PC-3 (cell line): ENCODE measurements at regions not wholly inside any gene's neighbourhood (a gene's known extent, or its start where the extent isn't known, plus 50 kb on each side); places are given as distances from the start of the nearest gene placed in this dataset.
A peak's percentile ranks its signal among the peaks of the same experiment; 100 is the strongest.

Source experiments
- ATAC-seq: fragments of 200-7000 bp; cut with Tn5 transposase; 2 replicates; pipeline ENCODE4 v1.9.1; 2020; ENCODE audit warnings: mild to moderate bottlenecking, moderate library complexity
- BruUV-seq: library from RNA; stranded (reverse); fragments of 400-500 nt; replicated peaks from 2 replicates; lab custom pipeline; 2021; lab: Mats Ljungman, UMichigan
- CTCF ChIA-PET: fragments of 300-600 bp; sonication (Branson Sonifier 250); formaldehyde crosslinking; loops from one replicate; lab custom pipeline; 2022; ENCODE audit warnings: antibody characterized with exemption; lab: Charles Lee
- POLR2A ChIA-PET: fragments of 300-600 bp; sonication (Branson Sonifier 250); formaldehyde crosslinking; loops from one replicate; lab custom pipeline; 2022; ENCODE audit warnings: antibody characterized with exemption; ENCODE audit not compliant: unreplicated experiment; lab: Charles Lee
- DNase-seq: peaks from one replicate; pipeline ENCODE4 v3.0.0-alpha.2; 2015
- H2AFZ ChIP-seq: fragments of 300-600 bp; sonication (generic); 2 replicates; pipeline ENCODE4 v1.6.0; 2016; ENCODE audit warnings: antibody characterized with exemption, low read length
- H3F3A ChIP-seq: fragments of 300-600 bp; sonication (generic); one replicate; pipeline ENCODE4 v1.6.0; 2017; ENCODE audit warnings: antibody characterized with exemption, low read length, control low read depth, mild to moderate bottlenecking; ENCODE audit not compliant: unreplicated experiment
- H3K27ac ChIP-seq: fragments of 300-600 bp; sonication (generic); 2 replicates; pipeline ENCODE4 v1.5.1; 2016; ENCODE audit warnings: mild to moderate bottlenecking, low read length
- H3K27me3 ChIP-seq: fragments of 300-600 bp; sonication (generic); 2 replicates; pipeline ENCODE4 v1.6.1; 2016; ENCODE audit warnings: low read length, mixed read lengths
- H3K36me3 ChIP-seq: fragments of 300-600 bp; sonication (generic); 2 replicates; pipeline ENCODE4 v1.6.1; 2016; ENCODE audit warnings: low read depth, mixed run types, low read length, mixed read lengths
- H3K4me1 ChIP-seq: fragments of 300-600 bp; sonication (generic); 2 replicates; pipeline ENCODE4 v1.5.1; 2016; ENCODE audit warnings: low read length; ENCODE audit not compliant: insufficient read depth
- H3K4me2 ChIP-seq: fragments of 300-600 bp; sonication (generic); 2 replicates; pipeline ENCODE4 v1.6.0; 2016; ENCODE audit warnings: low read length
- H3K4me3 ChIP-seq: fragments of 300-600 bp; sonication (generic); 2 replicates; pipeline ENCODE4 v1.5.1; 2016; ENCODE audit warnings: mild to moderate bottlenecking, low read length, mixed read lengths
- H3K79me2 ChIP-seq: fragments of 300-600 bp; sonication (generic); 2 replicates; pipeline ENCODE4 v1.6.1; 2017; ENCODE audit warnings: low read length, mixed read lengths
- H3K9ac ChIP-seq: fragments of 300-600 bp; sonication (generic); 2 replicates; pipeline ENCODE4 v1.6.0; 2016; ENCODE audit warnings: mild to moderate bottlenecking, low read length
- H3K9me2 ChIP-seq: fragments of 300-600 bp; sonication (generic); replicated peaks from 2 replicates; pipeline ENCODE4 v1.6.1; 2016; ENCODE audit warnings: mixed run types, low read length, mixed read lengths
- H3K9me3 ChIP-seq: fragments of 300-600 bp; sonication (generic); 2 replicates; pipeline ENCODE4 v1.6.1; 2016; ENCODE audit warnings: low read length, mixed read lengths
- H4K20me1 ChIP-seq: fragments of 300-600 bp; sonication (generic); 2 replicates; pipeline ENCODE4 v1.6.1; 2016; ENCODE audit warnings: low read length, mixed read lengths
- EZH2 ChIP-seq: fragments of 300-600 bp; sonication (generic); IDR thresholded peaks from one replicate; pipeline ENCODE4 v1.6.1; 2017; ENCODE audit warnings: antibody characterized with exemption, mild to moderate bottlenecking, low read length; ENCODE audit not compliant: unreplicated experiment
- EZH2phosphoT487 ChIP-seq: fragments of 300-600 bp; sonication (generic); IDR thresholded peaks from 2 replicates; pipeline ENCODE4 v1.6.1; 2018; ENCODE audit warnings: mild to moderate bottlenecking, antibody characterized with exemption, low read length, borderline replicate concordance
- intact Hi-C: fragments of 100-400 bp; cut with micrococcal nuclease; formaldehyde crosslinking; loops from 2 replicates; pipeline ENCODE4 v1.9.0; 2023
- TF ChIP-seq, protein P1 (sequence below): fragments of 300-600 bp; sonication (generic); conservative IDR thresholded peaks from 2 replicates; pipeline ENCODE4 v1.5.1; 2017; ENCODE audit warnings: antibody characterized with exemption, low read depth, mild to moderate bottlenecking, low read length

DNA sequence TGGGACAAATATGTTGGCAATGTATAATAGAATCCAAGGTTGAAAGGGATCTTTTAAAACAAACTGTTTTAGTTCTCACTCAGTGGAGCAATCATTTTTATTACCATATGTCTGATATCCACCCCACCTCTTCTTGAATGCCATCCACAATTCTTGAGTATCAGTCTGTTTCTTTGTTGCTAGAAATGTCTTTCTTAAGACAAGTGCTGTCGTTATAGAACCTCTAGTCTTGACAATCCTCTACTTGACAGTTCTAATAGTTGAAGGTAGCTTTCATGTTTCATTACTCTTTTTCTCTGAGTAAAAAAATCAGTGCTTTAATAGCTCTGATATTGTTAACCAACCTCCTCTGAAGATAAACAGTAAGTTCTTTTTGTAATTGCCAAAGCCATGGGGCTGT lies 737.9 kb downstream of the MECOM start:
- Histone ChIP-seq H3K9ac (no peak overlapping the region), H3K4me2 (no peak overlapping the region), H3K4me3 (no peak overlapping the region), H3K9me2 (no peaks in the 10 kb centered on the region), H3K4me1 (no peaks in the 10 kb centered on the region), H3K36me3 (no peaks in the 10 kb centered on the region), H3F3A (no peaks in the 10 kb centered on the region), H4K20me1 (no peaks in the 10 kb centered on the region), H3K27ac (no peak overlapping the region), H2AFZ (no peak overlapping the region), H3K79me2 (no peaks in the 10 kb centered on the region), H3K9me3 (no peaks in the 10 kb centered on the region), H3K27me3 (no peaks in the 10 kb centered on the region)
- TF ChIP-seq EZH2phosphoT487 (no peak), EZH2 (no peak)
- TF ChIP-seq, protein P1, sequence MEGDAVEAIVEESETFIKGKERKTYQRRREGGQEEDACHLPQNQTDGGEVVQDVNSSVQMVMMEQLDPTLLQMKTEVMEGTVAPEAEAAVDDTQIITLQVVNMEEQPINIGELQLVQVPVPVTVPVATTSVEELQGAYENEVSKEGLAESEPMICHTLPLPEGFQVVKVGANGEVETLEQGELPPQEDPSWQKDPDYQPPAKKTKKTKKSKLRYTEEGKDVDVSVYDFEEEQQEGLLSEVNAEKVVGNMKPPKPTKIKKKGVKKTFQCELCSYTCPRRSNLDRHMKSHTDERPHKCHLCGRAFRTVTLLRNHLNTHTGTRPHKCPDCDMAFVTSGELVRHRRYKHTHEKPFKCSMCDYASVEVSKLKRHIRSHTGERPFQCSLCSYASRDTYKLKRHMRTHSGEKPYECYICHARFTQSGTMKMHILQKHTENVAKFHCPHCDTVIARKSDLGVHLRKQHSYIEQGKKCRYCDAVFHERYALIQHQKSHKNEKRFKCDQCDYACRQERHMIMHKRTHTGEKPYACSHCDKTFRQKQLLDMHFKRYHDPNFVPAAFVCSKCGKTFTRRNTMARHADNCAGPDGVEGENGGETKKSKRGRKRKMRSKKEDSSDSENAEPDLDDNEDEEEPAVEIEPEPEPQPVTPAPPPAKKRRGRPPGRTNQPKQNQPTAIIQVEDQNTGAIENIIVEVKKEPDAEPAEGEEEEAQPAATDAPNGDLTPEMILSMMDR, result no peak
- no peak for DNase-seq
- intact Hi-C loops, result no loop called here
- CTCF ChIA-PET, result no interaction called here
- ATAC-seq, result no peak
- POLR2A ChIA-PET, result no interaction called here
- BruUV-seq, result no TSS peak

- no peak for TF ChIP-seq EZH2
- no peak for TF ChIP-seq EZH2phosphoT487
- TF ChIP-seq, protein P1, result no peak
- Histone ChIP-seq H3K36me3 (no peaks in the 10 kb centered on the region), H3K27ac (no peak overlapping the region), H3K79me2 (no peaks in the 10 kb centered on the region), H4K20me1 (no peaks in the 10 kb centered on the region), H3K9me2 (no peaks in the 10 kb centered on the region), H3K4me3 (no peak overlapping the region), H3K4me1 (peaks cover 10% of the 10 kb centered on the region), H3K4me2 (peak overlapping the region; percentile 1; the same call in 1 of the 2 replicates), H3K27me3 (no peaks in the 10 kb centered on the region), H3F3A (no peaks in the 10 kb centered on the region), H3K9ac (no peak overlapping the region), H3K9me3 (no peaks in the 10 kb centered on the region), H2AFZ (0 out of 2 replicates have a peak overlapping the region, but pooled peaks have one; percentile 3)
- DNase-seq (peak; percentile 69), ATAC-seq (peak; percentile 79)
- CTCF ChIA-PET, result no interaction called here
- POLR2A ChIA-PET, result no interaction called here
- BruUV-seq, result no TSS peak
- intact Hi-C loops, result no loop called here
Measured at GRCh38 chr3:168914662-168915061, 748.9 kb downstream of the MECOM start.

DNA sequence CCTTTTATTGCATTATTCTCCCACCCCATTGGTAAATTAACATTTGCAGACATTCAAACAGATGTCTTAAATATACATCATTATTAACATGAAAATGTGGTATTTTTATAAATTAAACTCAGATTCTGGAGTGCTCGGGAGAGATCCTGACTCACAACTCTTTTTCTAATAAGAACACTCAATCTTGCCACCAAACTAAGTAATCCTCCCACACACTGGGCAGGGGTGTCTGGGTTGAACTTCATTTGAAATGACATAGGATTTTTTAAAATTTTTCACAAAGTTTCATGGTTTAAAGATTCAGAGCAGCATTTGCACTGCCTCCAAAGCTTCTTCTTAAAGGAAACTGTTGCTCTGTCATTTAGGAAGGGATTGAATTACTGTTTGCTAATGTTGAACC lies 754.3 kb downstream of the MECOM start:
- ChIA-PET POLR2A (no interaction called here), CTCF (no interaction called here)
- Histone ChIP-seq H3K36me3 (no peaks in the 10 kb centered on the region), H3K9me3 (no peaks in the 10 kb centered on the region), H3K9me2 (no peaks in the 10 kb centered on the region), H3K4me2 (no peak overlapping the region), H3K4me3 (no peak overlapping the region), H3K4me1 (peaks cover 3% of the 10 kb centered on the region), H2AFZ (no peak overlapping the region), H4K20me1 (no peaks in the 10 kb centered on the region), H3K27ac (no peak overlapping the region), H3K9ac (no peak overlapping the region), H3K79me2 (no peaks in the 10 kb centered on the region), H3K27me3 (no peaks in the 10 kb centered on the region), H3F3A (no peaks in the 10 kb centered on the region)
- DNase-seq (no peak), ATAC-seq (no peak)
- intact Hi-C loops, result no loop called here
- no peak for TF ChIP-seq EZH2
- TF ChIP-seq, protein P1, result no peak
- BruUV-seq, result no TSS peak
